ENCODE measurements at regions not wholly inside any gene's neighbourhood (a gene's known extent, or its start where the extent isn't known, plus 50 kb on each side); places are given as distances from the start of the nearest gene placed in this dataset.

- TF ChIP-seq POLR2AphosphoS5 (IDR thresholded peaks at IDR 0.05; ENCODE audit: borderline replicate concordance, low read depth, low read length) (no peak), EZH2 (IDR thresholded peaks at IDR 0.05) (no peak), FOXP2 (optimal IDR thresholded peaks at IDR 0.05; ENCODE audit: control extremely low read depth, extremely low read length, insufficient read depth) (no peak)
These were observed 193.3 kb upstream of the CCND2 start for GRCh38 chr12:4080213-4080612.

Data from SK-N-MC (cell line).